Smooth muscle cell (in vitro differentiated cells): ENCODE measurements at regions not wholly inside any gene's neighbourhood (a gene's known extent, or its start where the extent isn't known, plus 50 kb on each side); places are given as distances from the start of the nearest gene placed in this dataset.
"Not testable (repeated sequence)": the region's sequence is repeated elsewhere in the genome, so short reads cannot be mapped to it uniquely, and the experiment has no call there.

Experiments
- DNase-seq: peaks from one replicate; lab custom pipeline; 2025; ENCODE audit not compliant: unreplicated experiment; lab: John Stamatoyannopoulos, UW
- H2AFZ ChIP-seq: fragments of 200-600 bp; sonication (generic); 2 replicates; pipeline ENCODE4 v1.6.0; 2016; ENCODE audit warnings: antibody characterized with exemption, low read depth, mild to moderate bottlenecking
- H3F3A ChIP-seq: fragments of 200-600 bp; sonication (generic); 2 replicates; pipeline ENCODE4 v1.6.0; 2017; ENCODE audit warnings: antibody characterized with exemption, low read depth
- H3K27ac ChIP-seq: fragments of 200-600 bp; sonication (generic); 2 replicates; pipeline ENCODE4 v1.5.1; 2016; ENCODE audit warnings: low read depth, mild to moderate bottlenecking
- H3K27me3 ChIP-seq: fragments of 200-600 bp; sonication (generic); 2 replicates; pipeline ENCODE4 v1.6.1; 2016; ENCODE audit warnings: low read depth, mild to moderate bottlenecking
- H3K36me3 ChIP-seq: fragments of 200-600 bp; sonication (generic); 2 replicates; pipeline ENCODE4 v1.5.1; 2016; ENCODE audit warnings: low read depth
- H3K4me1 ChIP-seq: fragments of 200-600 bp; sonication (generic); 2 replicates; pipeline ENCODE4 v1.5.1; 2016; ENCODE audit warnings: low read depth
- H3K4me2 ChIP-seq: fragments of 200-600 bp; sonication (generic); 2 replicates; pipeline ENCODE4 v1.6.0; 2016; ENCODE audit warnings: mild to moderate bottlenecking
- H3K4me3 ChIP-seq: fragments of 200-600 bp; sonication (generic); 2 replicates; pipeline ENCODE4 v1.5.1; 2016; ENCODE audit warnings: mild to moderate bottlenecking
- H3K79me2 ChIP-seq: fragments of 200-600 bp; sonication (generic); 2 replicates; pipeline ENCODE4 v1.6.0; 2016; ENCODE audit warnings: low read depth, mild to moderate bottlenecking
- H3K9ac ChIP-seq: fragments of 200-600 bp; sonication (generic); 2 replicates; pipeline ENCODE4 v1.6.0; 2016; ENCODE audit warnings: low read depth
- H3K9me3 ChIP-seq: fragments of 200-600 bp; sonication (generic); replicated peaks from 2 replicates; pipeline ENCODE4 v1.5.1; 2016; ENCODE audit warnings: low read depth
- H4K20me1 ChIP-seq: fragments of 200-600 bp; sonication (generic); 2 replicates; pipeline ENCODE4 v1.6.0; 2016; ENCODE audit warnings: low read depth
- WGBS: methylation state at CpG from one replicate; pipeline ENCODE4 v1.1.7; 2016; ENCODE audit warnings: low lambda C conversion rate; 5-methylcytosine and 5-hydroxymethylcytosine counted together
- TF ChIP-seq, protein P1 (sequence below): fragments of 200-600 bp; sonication (generic); IDR thresholded peaks from 2 replicates; pipeline ENCODE4 v1.5.1; 2017; ENCODE audit warnings: borderline replicate concordance, mild to moderate bottlenecking, antibody characterized with exemption; ENCODE audit not compliant: insufficient read depth, poor library complexity, severe bottlenecking

DNA sequence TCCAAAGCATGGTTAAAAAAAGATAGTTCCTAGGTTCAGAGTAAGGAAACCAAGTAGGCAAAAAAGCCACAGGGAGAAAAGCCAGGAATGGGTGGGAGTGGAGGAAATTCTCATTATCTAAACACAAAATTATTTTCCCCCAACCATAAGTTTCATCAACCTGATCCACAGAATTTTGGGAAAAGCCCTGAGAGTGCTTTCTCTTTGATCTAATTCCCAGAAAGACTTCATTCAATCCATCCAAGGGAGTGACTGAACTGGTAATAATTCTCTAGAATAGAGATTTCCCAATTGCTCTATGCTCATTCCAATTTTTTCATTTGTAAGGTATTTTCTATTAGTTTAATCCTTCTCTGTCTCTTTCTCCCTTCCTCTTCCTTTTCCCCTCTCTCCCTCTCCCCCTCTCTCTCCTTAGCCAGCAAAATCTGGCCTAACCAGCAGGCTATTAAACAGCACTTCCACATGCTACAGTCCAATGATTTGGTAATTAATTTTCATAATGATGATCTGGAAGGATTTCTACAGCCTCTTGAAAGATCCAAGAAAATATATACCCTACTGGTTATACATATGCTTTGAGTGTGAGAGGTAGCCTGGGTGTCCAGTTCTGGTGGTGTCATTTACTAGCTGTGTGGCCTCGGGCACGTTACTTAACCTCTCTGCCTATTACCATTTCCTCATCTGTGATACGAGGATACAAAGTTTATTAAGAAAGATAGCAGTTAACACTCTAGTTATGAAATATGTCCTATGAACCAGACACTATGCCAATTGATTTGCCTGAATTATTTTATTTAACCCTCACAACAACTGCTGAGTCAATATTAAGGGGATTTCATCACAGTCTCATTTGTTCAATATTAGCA is 251.5 kb upstream of the RASGEF1B start:
- no peak overlapping the region for H3K27ac ChIP-seq
- no peaks in the 10 kb centered on the region for H3K79me2 ChIP-seq
- 98% methylated on average over 3 of the region's 3 CpGs for WGBS
- H3K4me1 ChIP-seq: peaks cover 31% of the 10 kb centered on the region
- H4K20me1 ChIP-seq: no peaks in the 10 kb centered on the region
- H3K36me3 ChIP-seq: no peaks in the 10 kb centered on the region
- TF ChIP-seq, protein P1, sequence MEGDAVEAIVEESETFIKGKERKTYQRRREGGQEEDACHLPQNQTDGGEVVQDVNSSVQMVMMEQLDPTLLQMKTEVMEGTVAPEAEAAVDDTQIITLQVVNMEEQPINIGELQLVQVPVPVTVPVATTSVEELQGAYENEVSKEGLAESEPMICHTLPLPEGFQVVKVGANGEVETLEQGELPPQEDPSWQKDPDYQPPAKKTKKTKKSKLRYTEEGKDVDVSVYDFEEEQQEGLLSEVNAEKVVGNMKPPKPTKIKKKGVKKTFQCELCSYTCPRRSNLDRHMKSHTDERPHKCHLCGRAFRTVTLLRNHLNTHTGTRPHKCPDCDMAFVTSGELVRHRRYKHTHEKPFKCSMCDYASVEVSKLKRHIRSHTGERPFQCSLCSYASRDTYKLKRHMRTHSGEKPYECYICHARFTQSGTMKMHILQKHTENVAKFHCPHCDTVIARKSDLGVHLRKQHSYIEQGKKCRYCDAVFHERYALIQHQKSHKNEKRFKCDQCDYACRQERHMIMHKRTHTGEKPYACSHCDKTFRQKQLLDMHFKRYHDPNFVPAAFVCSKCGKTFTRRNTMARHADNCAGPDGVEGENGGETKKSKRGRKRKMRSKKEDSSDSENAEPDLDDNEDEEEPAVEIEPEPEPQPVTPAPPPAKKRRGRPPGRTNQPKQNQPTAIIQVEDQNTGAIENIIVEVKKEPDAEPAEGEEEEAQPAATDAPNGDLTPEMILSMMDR: no peak
- no peak for DNase-seq
- no peaks in the 10 kb centered on the region for H3K9me3 ChIP-seq
- H3K27me3 ChIP-seq: no peaks in the 10 kb centered on the region
- H2AFZ ChIP-seq: no peak overlapping the region
- H3K4me2 ChIP-seq: peak overlapping the region; percentile 22
- no peak overlapping the region for H3K9ac ChIP-seq
- H3K4me3 ChIP-seq: no peak overlapping the region
- H3F3A ChIP-seq: no peaks in the 10 kb centered on the region

DNA sequence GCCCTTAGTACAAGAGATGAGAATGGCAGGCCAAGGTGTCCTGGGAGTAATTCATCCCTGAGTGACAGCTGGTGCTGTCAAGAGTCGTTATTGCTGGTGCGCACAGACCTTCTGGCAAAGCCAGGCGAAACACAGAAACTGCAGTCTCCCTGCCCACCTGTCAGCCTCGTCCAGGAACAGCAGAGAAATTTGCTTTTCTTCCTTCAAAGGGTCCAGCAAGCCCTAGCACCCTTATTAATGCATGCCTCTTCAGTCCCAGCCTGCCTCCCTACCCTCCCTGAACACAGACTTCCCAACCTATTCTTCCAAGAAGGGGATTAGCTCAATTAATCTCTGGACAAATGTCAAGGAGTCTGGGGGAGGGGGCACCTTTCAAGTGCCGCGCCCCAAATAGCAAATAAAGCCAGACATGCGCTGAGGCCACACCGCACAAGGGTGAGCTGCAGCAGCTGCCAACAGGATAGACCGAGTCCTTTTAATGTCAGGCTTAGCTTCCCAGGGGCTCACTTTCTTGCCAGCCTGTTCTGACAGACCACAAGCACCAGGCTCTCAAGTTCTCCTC is 250.7 kb upstream of the RASGEF1B start:
- 66% methylated on average over 9 of the region's 9 CpGs for WGBS
- TF ChIP-seq, protein P1: no peak
- no peak overlapping the region for H3K4me3 ChIP-seq
- no peak overlapping the region for H2AFZ ChIP-seq
- no peak for DNase-seq
- H3F3A ChIP-seq: no peaks in the 10 kb centered on the region
- no peaks in the 10 kb centered on the region for H3K79me2 ChIP-seq
- H3K36me3 ChIP-seq: no peaks in the 10 kb centered on the region
- H3K4me2 ChIP-seq: peak overlapping the region; percentile 22
- H4K20me1 ChIP-seq: no peaks in the 10 kb centered on the region
- H3K9ac ChIP-seq: no peak overlapping the region
- peaks cover 31% of the 10 kb centered on the region for H3K4me1 ChIP-seq
- no peak overlapping the region for H3K27ac ChIP-seq
- no peaks in the 10 kb centered on the region for H3K27me3 ChIP-seq
- H3K9me3 ChIP-seq: no peaks in the 10 kb centered on the region

DNA sequence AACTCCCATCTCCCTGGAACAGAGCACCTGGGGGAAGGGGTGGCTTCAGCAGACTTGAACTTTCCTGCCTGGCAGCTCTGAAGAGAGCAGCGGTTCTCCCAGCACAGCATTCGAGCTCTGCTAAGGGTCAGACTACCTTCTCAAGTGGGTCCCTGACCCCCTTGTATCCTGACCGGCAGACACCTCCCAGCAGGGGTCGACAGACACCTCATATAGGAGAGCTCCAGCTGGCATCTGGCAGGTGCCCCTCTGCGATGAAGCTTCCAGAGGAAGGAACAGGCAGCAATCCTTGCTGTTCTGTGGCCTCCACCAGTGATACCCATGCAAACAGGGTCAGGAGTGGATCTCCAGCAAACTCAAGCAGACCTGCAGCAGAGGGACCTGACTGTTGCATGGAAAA is 244.1 kb upstream of the RASGEF1B start:
- Histone ChIP-seq H2AFZ (peak overlapping the region; percentile 79), H3F3A (no peaks in the 10 kb centered on the region), H3K4me1 (peaks cover 7% of the 10 kb centered on the region), H3K27me3 (no peaks in the 10 kb centered on the region), H3K36me3 (no peaks in the 10 kb centered on the region), H4K20me1 (no peaks in the 10 kb centered on the region), H3K79me2 (no peaks in the 10 kb centered on the region), H3K9ac (no peak overlapping the region), H3K4me3 (no peak overlapping the region), H3K4me2 (peak overlapping the region; percentile 41), H3K27ac (no peak overlapping the region), H3K9me3 (no peaks in the 10 kb centered on the region)
- DNase-seq: no peak
- TF ChIP-seq, protein P1: no peak
- 79% methylated on average over 5 of the region's 5 CpGs for WGBS

DNA sequence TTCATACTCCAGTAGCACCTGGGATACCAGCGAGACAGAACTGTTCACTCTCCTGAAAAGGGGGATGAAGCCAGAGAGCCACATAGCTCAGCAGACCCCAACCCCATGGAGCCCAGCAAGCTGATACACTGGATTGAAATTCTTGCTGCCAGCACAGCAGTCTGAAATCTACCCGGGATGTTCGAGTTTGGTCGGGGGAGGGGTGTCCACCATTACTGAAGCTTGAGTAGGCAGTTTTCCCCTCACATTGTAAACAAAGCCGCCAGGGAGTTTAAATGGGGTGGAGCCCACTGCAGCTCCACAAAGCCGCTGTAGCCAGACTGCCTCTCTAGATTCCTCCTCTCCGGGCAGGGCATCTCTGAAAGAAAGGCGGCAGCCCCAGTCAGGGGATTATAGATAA is 243.7 kb upstream of the RASGEF1B start:
- not testable (repeated sequence) for H3K9me3 ChIP-seq, H3K4me3 ChIP-seq, H3K79me2 ChIP-seq, H3F3A ChIP-seq, H3K36me3 ChIP-seq, H4K20me1 ChIP-seq, DNase-seq, H3K27me3 ChIP-seq, H3K9ac ChIP-seq, H3K4me1 ChIP-seq, H3K27ac ChIP-seq
- Histone ChIP-seq H2AFZ (peak overlapping the region; percentile 79), H3K4me2 (peak overlapping the region; percentile 41)
- WGBS: 25% methylated on average over 8 of the region's 8 CpGs
